ENCODE measurements at regions not wholly inside any gene's neighbourhood (a gene's known extent, or its start where the extent isn't known, plus 50 kb on each side); places are given as distances from the start of the nearest gene placed in this dataset.

GRCh38 chr17:71173991-71174390, 946.8 kb upstream of the SOX9 start:
- TF ChIP-seq, protein P1, sequence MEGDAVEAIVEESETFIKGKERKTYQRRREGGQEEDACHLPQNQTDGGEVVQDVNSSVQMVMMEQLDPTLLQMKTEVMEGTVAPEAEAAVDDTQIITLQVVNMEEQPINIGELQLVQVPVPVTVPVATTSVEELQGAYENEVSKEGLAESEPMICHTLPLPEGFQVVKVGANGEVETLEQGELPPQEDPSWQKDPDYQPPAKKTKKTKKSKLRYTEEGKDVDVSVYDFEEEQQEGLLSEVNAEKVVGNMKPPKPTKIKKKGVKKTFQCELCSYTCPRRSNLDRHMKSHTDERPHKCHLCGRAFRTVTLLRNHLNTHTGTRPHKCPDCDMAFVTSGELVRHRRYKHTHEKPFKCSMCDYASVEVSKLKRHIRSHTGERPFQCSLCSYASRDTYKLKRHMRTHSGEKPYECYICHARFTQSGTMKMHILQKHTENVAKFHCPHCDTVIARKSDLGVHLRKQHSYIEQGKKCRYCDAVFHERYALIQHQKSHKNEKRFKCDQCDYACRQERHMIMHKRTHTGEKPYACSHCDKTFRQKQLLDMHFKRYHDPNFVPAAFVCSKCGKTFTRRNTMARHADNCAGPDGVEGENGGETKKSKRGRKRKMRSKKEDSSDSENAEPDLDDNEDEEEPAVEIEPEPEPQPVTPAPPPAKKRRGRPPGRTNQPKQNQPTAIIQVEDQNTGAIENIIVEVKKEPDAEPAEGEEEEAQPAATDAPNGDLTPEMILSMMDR (IDR thresholded peaks at IDR 0.05; ENCODE audit: borderline replicate concordance) = no peak
- Histone ChIP-seq H3K36me3 (no peaks in the 10 kb centered on the region), H3K9me3 (replicated peaks) (no peaks in the 10 kb centered on the region), H3K4me3 (no peak overlapping the region), H3K27me3 (ENCODE audit: low read depth) (no peaks in the 10 kb centered on the region), H3K27ac (replicated peaks) (no peak overlapping the region), H3K4me1 (no peaks in the 10 kb centered on the region)
- intact Hi-C loops (cut with micrococcal nuclease) = no loop called here
- no peak for DNase-seq

- no peaks in the 10 kb centered on the region for H3K27me3 ChIP-seq (ENCODE audit: low read depth)
- no peaks in the 10 kb centered on the region for H3K36me3 ChIP-seq
- DNase-seq = no peak
- no peaks in the 10 kb centered on the region for H3K4me1 ChIP-seq
- H3K4me3 ChIP-seq = no peak overlapping the region
- TF ChIP-seq, protein P1 (IDR thresholded peaks at IDR 0.05; ENCODE audit: borderline replicate concordance) = no peak
- no peak overlapping the region for H3K27ac ChIP-seq (replicated peaks)
- intact Hi-C loops (cut with micrococcal nuclease) = no loop called here
- no peaks in the 10 kb centered on the region for H3K9me3 ChIP-seq (replicated peaks)
Measured at GRCh38 chr17:71176331-71176730, 944.5 kb upstream of the SOX9 start.

DNA sequence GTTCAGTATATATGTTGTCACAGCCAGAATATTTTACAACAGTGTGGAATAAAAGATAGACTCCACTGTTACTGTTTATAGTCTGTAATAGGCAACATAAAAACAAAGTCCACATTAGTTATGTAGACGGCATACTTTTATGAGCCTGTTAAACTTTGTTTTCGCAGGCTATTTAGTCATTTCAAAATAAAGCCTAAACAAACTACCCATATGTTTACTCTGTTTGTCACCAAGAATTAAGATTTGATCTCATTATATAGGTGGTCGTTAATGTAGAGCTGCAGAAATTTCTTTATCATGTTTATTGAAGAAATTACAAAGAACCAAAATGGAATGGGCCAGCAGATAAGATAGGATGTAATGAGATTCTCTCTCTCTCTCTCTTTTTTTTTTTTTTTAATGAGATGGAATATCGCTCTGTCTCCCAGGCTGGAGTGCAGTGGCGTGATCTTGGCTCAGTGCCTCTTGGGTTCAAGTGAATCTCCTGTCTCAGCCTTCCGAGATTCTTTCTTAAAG, 943.8 kb upstream of the SOX9 start:
- Histone ChIP-seq H3K4me3 (no peak overlapping the region), H3K9me3 (replicated peaks) (no peaks in the 10 kb centered on the region), H3K36me3 (no peaks in the 10 kb centered on the region), H3K27me3 (ENCODE audit: low read depth) (no peaks in the 10 kb centered on the region), H3K27ac (replicated peaks) (no peak overlapping the region), H3K4me1 (no peaks in the 10 kb centered on the region)
- no peak for DNase-seq
- intact Hi-C loops (cut with micrococcal nuclease) = no loop called here
- TF ChIP-seq, protein P1 (IDR thresholded peaks at IDR 0.05; ENCODE audit: borderline replicate concordance) = no peak

GRCh38 chr17:71180801-71181385, 939.9 kb upstream of the SOX9 start:
- Histone ChIP-seq H3K36me3 (no peaks in the 10 kb centered on the region), H3K4me3 (no peak overlapping the region), H3K27ac (replicated peaks) (no peak overlapping the region), H3K4me1 (peaks cover 9% of the 10 kb centered on the region), H3K9me3 (replicated peaks) (no peaks in the 10 kb centered on the region), H3K27me3 (ENCODE audit: low read depth) (no peaks in the 10 kb centered on the region)
- TF ChIP-seq, protein P1 (IDR thresholded peaks at IDR 0.05; ENCODE audit: borderline replicate concordance) = no peak
- DNase-seq = no peak
- intact Hi-C loops (cut with micrococcal nuclease) = no loop called here

- DNase-seq = no peak
- Histone ChIP-seq H3K4me1 (peaks cover 9% of the 10 kb centered on the region), H3K36me3 (no peaks in the 10 kb centered on the region), H3K27me3 (ENCODE audit: low read depth) (no peaks in the 10 kb centered on the region), H3K27ac (replicated peaks) (no peak overlapping the region), H3K9me3 (replicated peaks) (no peaks in the 10 kb centered on the region), H3K4me3 (no peak overlapping the region)
- intact Hi-C loops (cut with micrococcal nuclease) = no loop called here
- TF ChIP-seq, protein P1 (IDR thresholded peaks at IDR 0.05; ENCODE audit: borderline replicate concordance) = no peak
Measured at GRCh38 chr17:71183066-71183660, 937.7 kb upstream of the SOX9 start.
